ENCODE measurements at regions not wholly inside any gene's neighbourhood (a gene's known extent, or its start where the extent isn't known, plus 50 kb on each side); places are given as distances from the start of the nearest gene placed in this dataset.

DNA sequence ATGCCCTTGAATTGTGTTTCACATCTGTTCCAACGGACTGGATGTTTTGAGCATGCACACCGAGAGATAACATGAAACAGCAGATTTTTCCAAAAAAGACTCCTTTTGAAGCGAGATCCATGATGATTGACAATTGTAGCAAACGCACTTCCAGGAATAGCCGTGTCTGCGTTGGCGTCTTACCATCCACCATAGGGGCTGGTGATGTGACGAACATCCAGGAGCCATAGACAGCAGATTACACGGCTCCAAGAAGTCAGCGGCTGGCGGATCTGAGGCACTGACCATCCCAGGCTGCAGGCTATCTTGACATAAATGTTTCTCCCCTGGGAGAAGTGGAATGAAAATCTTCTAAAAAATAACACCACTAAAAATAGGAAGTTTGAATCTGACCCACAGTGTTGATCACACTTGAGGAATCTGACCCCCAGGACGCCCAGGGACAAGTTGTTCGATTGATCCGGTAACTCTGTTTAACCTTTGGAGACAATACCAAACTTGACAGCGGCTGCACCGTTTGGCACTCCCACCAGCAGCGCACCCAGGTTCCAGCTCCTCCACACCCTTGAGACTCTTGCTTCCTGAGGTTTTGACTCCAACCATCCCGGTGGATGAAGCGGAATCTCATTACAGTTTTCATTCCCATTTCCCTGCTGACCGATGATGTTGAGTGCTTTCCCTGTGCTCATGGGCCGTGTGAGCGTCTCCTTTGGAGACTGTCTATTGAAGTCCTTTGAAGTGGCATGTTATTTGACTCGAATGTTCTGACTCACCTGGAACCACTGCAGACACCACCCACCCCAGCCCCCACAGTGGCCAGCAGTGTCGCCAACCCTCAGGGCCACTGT is 140.0 kb upstream of the GPC1 start:
- in situ Hi-C loops (cut with MboI; ENCODE audit: low sequenced_read_pairs) = no loop called here

DNA sequence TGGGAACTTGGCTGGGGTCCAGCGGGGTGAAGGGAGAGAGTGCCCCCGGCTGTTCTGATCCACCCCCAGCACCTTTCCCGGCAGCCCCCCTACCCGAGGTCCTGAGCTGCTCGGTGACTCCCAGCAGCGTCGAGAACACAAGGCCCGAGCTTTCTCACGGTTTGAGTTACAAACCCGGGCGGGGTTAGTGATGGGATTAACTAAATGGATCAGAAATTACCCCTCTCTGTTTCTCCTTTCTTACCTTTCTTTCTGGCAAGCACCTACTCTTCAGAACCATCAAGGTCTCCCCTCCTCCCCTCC is 139.4 kb upstream of the GPC1 start:
- in situ Hi-C loops (cut with MboI; ENCODE audit: low sequenced_read_pairs) = no loop called here

GRCh38 chr2:240296476-240297255 is 138.8 kb upstream of the GPC1 start:
- in situ Hi-C loops (cut with MboI; ENCODE audit: low sequenced_read_pairs) = no loop called here

- in situ Hi-C loops (cut with MboI; ENCODE audit: low sequenced_read_pairs) = no loop called here
Measured at GRCh38 chr2:240297256-240298116, 138.0 kb upstream of the GPC1 start.

DNA sequence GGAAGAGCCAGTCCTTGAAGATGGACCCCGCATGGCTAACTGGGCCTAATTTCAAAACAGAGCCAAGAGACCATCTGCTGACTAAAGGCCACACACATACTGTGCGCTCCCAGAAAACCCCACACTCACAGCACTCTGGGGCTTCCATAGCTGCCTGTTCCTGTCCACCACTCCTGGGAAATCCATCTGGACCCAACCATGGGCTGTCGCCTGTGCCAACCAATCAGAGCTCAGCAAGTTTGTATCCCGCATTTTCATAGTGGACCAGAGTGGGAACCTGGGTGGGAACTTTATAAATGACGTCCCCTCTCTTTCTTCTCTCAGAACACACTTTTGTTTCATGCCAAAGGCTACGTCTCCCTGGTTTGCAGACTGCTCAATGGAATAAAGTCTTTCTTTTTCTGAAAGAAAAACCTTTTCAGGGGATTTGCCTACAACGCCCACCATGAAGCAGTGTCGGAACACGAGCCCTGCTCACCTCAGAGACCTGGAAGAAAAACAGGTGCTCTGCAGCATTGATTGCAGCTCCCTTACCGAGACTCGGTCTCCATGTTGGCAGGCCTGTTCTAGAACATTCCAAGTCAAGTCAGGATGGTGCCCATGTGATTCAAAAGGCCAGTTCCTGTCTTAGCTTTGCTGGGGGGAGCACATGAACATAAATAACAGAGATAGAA is 137.2 kb upstream of the GPC1 start:
- in situ Hi-C loops (cut with MboI; ENCODE audit: low sequenced_read_pairs) = no loop called here

- in situ Hi-C loops (cut with MboI; ENCODE audit: low sequenced_read_pairs) = no loop called here
Measured at GRCh38 chr2:240298803-240299709, 136.4 kb upstream of the GPC1 start.

DNA sequence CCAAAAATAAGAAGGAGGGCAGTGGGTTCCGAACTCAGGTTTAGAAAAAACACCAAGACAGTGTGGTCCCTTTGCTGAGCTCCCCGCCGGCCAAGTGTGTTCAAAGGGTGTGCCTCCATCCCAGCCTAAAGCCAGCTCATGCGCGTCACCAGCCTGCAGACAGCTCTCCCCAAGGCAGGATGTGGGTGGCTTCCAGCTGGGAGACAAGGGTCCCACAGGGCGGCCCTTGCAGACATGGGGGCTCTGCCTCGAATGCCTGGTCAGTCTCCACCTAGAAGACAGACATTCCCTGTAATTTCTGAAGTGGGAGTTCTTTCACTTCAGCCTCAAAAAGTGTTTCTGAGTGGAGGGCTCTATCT is 135.8 kb upstream of the GPC1 start:
- in situ Hi-C loops (cut with MboI; ENCODE audit: low sequenced_read_pairs) = no loop called here

DNA sequence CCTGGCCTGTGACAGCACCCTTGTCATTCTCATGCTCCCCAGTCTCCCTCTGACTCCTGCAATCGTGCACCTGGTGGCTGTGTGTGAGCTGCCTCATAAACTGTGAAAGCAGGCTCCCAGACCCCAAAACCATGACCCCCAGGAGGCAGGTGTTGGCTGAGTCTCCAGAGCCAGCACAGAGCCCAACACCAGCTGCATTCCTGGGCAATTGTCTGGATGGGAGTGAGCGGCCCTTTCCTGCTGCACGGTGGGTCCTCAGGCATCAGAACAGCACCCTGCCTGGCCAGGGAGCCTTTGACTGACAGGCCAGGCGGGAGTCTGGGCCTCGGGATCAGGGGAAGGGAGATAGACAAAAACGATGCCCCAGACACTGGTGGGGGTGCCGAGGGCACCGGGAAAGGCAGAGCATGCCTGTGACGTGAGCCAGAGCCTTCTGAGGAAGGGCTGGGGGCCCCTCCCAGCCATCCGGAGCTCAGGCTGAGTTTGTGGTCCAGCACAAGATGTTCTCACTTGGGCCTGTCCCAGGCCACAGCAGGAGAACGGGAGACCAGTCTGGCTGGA is 135.1 kb upstream of the GPC1 start:
- in situ Hi-C loops (cut with MboI; ENCODE audit: low sequenced_read_pairs) = no loop called here

DNA sequence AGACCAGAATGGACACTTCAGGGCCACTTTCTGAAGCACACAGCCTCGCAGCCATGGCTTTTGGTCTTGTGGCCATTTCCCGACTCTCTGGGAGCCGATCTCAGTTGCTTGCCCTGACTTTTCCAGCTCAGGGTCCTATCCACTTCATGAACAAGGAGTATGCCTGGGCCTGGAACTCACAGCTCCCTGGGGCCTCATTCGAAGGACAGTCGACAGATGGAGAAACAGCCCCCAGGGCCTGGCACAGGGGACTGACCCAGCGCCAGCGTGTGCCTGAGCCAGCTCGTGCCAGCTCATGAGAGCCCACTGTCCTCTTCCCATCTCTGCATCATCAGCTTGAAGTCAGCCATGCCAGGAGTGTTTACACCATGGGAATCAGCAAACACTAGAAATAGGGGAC is 134.6 kb upstream of the GPC1 start:
- in situ Hi-C loops (cut with MboI; ENCODE audit: low sequenced_read_pairs) = no loop called here

DNA sequence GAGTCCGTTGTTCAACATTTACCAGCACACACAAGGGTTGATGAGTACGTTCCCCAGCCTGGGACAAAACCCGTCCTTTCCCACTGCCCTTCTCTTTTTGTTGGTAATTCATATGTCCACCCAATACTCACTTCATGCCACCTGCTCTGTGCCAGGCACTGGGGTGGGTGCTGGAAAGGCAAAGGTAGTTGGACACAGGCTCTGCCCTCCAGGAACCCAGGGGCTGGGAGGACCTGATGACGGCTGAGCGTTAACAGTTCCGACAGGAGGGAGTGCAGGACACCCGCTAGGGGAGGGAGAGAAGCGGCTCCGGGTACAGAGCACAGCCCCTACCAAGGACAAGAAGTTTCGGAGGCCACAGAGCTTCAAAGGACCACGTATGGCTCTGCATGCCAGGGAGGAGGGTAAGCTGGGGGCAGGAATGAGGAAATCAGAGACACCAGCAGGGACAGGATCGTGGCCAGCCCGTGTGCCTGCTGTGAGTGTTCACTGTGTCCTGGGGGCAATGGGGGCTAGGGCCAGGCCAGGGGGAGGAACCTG is 134.1 kb upstream of the GPC1 start:
- in situ Hi-C loops (cut with MboI; ENCODE audit: low sequenced_read_pairs) = no loop called here

- in situ Hi-C loops (cut with MboI; ENCODE audit: low sequenced_read_pairs) = no loop called here
Measured at GRCh38 chr2:240302041-240302440, 133.4 kb upstream of the GPC1 start.

DNA sequence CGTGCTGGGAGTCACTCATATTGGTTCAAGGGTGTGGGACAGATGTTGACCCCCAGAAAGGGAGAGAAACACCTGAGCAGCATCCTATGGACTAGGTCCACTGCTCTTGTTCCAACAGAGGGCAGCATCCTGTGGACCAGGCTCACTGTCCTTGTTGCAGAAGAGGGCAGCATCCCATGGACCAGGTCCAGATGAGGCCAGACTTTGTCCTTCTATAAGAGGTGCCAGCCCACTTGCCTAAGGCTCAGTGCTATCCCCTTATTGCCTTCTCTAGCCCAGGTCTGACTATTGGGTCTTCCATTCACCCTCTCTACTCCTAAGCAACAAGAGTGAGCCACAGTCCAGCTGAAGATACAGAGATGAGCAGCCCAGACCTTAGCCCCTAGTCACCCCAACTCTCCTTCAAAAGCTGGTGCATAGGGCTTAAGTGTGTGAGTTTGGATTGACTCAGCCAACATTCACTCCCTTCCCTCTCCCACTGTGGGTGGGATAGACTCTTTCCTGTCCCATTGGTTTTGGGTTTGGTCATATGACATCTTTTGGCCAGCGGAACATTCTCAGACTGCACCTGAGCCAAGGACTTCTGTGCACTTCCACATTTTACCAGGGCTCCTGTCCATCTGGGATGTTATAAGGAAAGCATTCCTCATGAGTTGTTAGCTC is 132.4 kb upstream of the GPC1 start:
- in situ Hi-C loops (cut with MboI; ENCODE audit: low sequenced_read_pairs) = no loop called here

DNA sequence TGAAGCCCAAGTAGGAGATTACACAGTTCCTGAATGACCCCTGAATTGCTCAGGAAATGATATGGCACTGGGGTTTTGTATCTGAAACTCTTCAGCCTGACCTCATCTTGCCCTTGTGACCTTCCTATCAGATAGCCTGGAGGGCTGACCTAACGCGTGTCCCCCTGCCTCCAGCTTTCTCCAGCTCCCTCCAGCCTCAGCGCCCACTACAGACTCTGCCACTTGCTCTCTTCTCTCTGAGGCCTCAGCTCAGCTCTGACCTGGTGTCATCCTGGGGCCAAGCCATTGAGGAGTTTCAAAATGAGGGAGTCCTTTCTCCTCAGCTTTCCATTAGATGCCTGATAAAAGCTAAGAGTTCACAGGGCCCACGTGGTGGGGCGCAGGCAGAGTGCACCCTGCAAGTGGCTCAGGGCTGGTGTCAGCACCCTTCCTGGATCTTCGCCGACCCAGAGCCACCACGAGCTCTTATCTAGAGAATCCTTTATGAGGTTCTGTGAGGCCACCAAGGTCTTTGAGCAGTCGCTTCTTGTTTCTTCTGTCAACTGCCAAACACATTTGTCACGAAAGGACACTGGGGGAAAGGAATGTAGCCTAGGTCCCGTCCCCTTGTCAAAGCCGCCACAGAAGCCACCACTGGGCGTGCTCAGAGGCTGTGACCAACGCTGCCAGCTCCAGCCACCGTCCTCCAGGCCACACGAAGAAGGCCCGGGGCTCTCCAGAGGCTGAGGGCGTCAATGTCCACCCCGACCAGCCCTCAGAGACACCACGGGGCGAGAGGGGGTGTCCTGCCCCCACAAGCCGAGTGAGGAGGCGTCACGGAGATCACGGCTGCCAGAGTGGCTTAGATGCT is 131.3 kb upstream of the GPC1 start:
- in situ Hi-C loops (cut with MboI; ENCODE audit: low sequenced_read_pairs) = no loop called here

DNA sequence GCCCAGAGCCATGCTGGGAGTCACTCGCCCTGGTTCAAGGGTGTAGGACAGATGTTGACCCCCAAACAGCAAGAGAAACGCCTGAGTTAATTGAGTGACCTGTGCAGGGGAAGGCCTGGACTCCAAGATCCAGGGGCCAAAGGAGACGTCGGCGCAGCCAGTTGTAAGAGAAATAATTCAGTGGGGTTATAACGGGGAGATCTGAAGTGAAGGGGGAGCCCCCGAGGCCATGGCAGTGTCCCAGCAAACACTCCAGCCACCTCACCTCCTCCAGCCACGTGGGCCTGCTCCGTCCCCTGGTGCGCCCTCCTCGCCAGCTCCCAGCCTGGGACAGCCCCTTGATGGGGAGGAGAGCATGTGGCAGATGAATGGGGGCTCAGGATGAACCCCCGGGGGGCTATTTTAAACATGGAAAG is 130.7 kb upstream of the GPC1 start:
- in situ Hi-C loops (cut with MboI; ENCODE audit: low sequenced_read_pairs) = no loop called here

DNA sequence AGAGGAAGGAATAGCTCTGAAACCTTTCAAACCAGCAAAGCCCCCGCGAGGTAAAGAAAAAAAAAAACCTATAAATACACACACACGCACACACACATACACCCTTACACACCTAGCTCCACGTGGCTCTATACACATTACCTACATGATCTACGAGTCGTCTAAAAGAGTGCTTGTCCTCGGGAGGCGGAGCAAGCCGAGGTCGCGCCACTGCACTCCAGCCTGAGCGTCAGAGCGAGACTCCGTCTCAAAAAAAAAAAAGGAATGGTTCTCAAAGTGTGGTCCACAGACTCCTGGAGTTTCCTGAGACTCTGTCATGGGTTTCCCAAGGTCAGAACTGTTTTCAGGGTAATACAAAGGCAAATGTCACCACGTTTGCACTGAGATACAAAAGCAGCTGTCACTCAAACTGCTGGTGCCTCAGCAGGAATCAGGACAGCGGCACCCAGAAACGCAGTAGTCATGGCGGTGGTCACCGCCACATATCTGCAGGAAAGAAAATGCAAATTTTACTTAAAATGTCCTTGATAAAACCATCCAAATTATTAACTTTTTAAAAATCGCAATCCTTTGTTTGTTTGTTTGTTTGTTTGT is 130.0 kb upstream of the GPC1 start:
- in situ Hi-C loops (cut with MboI; ENCODE audit: low sequenced_read_pairs) = no loop called here

DNA sequence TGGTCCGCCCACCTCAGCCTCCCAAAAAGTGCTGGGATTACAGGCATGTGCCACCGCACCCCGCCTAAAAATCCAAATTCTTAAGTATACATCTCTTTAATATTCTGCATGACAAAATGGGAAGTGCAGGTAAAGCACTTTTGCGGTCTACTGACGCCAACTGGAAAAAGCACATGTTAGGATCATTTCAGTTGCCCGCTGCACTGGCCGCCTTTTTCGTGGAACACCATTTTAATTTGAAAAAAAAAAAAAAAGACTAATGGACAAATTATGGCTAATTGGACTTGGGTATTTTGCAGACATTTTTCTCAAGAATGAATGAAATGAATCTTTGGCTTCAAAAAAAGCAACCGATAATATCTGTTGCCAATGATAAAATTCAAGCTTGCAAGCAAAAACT is 129.3 kb upstream of the GPC1 start:
- in situ Hi-C loops (cut with MboI; ENCODE audit: low sequenced_read_pairs) = no loop called here

- in situ Hi-C loops (cut with MboI; ENCODE audit: low sequenced_read_pairs) = no loop called here
Measured at GRCh38 chr2:240308111-240308651, 127.3 kb upstream of the GPC1 start.

Data from HL-60/S4 treated with phorbol 12-myristate 13-acetate at 8.2 ng/mL for 4 days and 3 days (cell line).